Hepatocyte (in vitro differentiated cells): ENCODE measurements at regions not wholly inside any gene's neighbourhood (a gene's known extent, or its start where the extent isn't known, plus 50 kb on each side); places are given as distances from the start of the nearest gene placed in this dataset.

ENCODE experiments used
- EZH2 ChIP-seq: fragments of 200-600 bp; sonication (generic); IDR thresholded peaks from 2 replicates; pipeline ENCODE4 v1.6.1; 2016; ENCODE audit warnings: antibody characterized with exemption, mild to moderate bottlenecking, borderline replicate concordance
- TF ChIP-seq, protein P1 (sequence below): fragments of 200-600 bp; sonication (generic); IDR thresholded peaks from 2 replicates; pipeline ENCODE4 v1.5.1; 2016; ENCODE audit warnings: antibody characterized with exemption, mild to moderate bottlenecking; ENCODE audit not compliant: poor library complexity

DNA sequence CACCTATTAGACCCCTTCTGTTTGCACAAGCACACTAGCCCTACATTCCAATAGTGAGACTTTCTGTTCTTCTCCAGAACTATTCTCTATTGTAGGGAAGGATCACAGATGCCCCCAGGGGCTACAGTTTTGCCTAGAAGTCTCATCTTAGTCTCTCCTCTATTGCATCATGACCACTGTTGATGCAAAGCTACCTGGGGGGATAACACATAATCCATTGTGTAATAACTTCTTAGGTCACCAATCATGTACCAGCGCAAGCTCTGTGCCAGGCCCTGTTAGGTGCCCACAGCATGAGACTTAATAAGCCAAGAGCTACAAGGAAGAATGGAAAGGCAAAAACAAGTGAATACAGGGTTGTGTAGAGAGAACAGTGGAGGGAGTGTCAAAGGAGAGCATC, 98.1 kb upstream of the TNFAIP3 start:
- TF ChIP-seq, protein P1, sequence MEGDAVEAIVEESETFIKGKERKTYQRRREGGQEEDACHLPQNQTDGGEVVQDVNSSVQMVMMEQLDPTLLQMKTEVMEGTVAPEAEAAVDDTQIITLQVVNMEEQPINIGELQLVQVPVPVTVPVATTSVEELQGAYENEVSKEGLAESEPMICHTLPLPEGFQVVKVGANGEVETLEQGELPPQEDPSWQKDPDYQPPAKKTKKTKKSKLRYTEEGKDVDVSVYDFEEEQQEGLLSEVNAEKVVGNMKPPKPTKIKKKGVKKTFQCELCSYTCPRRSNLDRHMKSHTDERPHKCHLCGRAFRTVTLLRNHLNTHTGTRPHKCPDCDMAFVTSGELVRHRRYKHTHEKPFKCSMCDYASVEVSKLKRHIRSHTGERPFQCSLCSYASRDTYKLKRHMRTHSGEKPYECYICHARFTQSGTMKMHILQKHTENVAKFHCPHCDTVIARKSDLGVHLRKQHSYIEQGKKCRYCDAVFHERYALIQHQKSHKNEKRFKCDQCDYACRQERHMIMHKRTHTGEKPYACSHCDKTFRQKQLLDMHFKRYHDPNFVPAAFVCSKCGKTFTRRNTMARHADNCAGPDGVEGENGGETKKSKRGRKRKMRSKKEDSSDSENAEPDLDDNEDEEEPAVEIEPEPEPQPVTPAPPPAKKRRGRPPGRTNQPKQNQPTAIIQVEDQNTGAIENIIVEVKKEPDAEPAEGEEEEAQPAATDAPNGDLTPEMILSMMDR: no peak
- no peak for TF ChIP-seq EZH2
